MCF 10A (cell line): ENCODE measurements at regions not wholly inside any gene's neighbourhood (a gene's known extent, or its start where the extent isn't known, plus 50 kb on each side); places are given as distances from the start of the nearest gene placed in this dataset.

Experiments used
- BruUV-seq: library from RNA; stranded (reverse); fragments of 400-500 nt; replicated peaks from 2 replicates; lab custom pipeline; 2021; lab: Mats Ljungman, UMichigan
- CTCF ChIA-PET: fragments of 300-600 bp; sonication (Branson Sonifier 250); formaldehyde crosslinking; extraction: SDS; loops from one replicate; lab custom pipeline; 2021; ENCODE audit warnings: antibody characterized with exemption, inconsistent platforms; lab: Yijun Ruan, JAX
- POLR2A ChIA-PET: fragments of 300-600, 350-650 bp; sonication (Branson Sonifier 250); formaldehyde crosslinking; extraction: SDS; loops from one replicate; lab custom pipeline; 2020; ENCODE audit warnings: antibody characterized with exemption, inconsistent platforms; lab: Yijun Ruan, JAX
- DNase-seq: peaks from one replicate; pipeline ENCODE4 v3.0.0-alpha.2; 2018; ENCODE audit not compliant: unreplicated experiment
- H3K27ac Mint-ChIP-seq: one replicate; pipeline ENCODE4 v1.8.0; 2022; ENCODE audit warnings: mild to moderate bottlenecking, low read depth, mixed read lengths; ENCODE audit not compliant: unreplicated experiment
- H3K27me3 Mint-ChIP-seq: one replicate; pipeline ENCODE4 v1.8.0; 2022; ENCODE audit warnings: mixed read lengths; ENCODE audit not compliant: insufficient read depth, unreplicated experiment
- H3K36me3 Mint-ChIP-seq: one replicate; pipeline ENCODE4 v1.8.0; 2022; ENCODE audit warnings: mild to moderate bottlenecking, moderate library complexity, mixed read lengths; ENCODE audit not compliant: insufficient read depth, unreplicated experiment
- H3K4me1 Mint-ChIP-seq: one replicate; pipeline ENCODE4 v1.8.0; 2022; ENCODE audit warnings: mixed read lengths; ENCODE audit not compliant: insufficient read depth, unreplicated experiment
- H3K4me3 Mint-ChIP-seq: one replicate; pipeline ENCODE4 v1.8.0; 2022; ENCODE audit warnings: mild to moderate bottlenecking, moderate library complexity, mixed read lengths; ENCODE audit not compliant: unreplicated experiment
- H3K9me3 Mint-ChIP-seq: one replicate; pipeline ENCODE4 v1.8.0; 2022; ENCODE audit warnings: mixed read lengths; ENCODE audit not compliant: unreplicated experiment
- CTCF ChIP-seq: fragments of 200-600 bp; IDR thresholded peaks from one replicate; pipeline ENCODE4 v1.8.0; 2022; ENCODE audit warnings: antibody characterized with exemption, mild to moderate bottlenecking; ENCODE audit not compliant: unreplicated experiment
- intact Hi-C: fragments of 100-400 bp; cut with micrococcal nuclease; formaldehyde crosslinking; loops from 2 replicates; pipeline ENCODE4 v1.14.1; 2022

DNA sequence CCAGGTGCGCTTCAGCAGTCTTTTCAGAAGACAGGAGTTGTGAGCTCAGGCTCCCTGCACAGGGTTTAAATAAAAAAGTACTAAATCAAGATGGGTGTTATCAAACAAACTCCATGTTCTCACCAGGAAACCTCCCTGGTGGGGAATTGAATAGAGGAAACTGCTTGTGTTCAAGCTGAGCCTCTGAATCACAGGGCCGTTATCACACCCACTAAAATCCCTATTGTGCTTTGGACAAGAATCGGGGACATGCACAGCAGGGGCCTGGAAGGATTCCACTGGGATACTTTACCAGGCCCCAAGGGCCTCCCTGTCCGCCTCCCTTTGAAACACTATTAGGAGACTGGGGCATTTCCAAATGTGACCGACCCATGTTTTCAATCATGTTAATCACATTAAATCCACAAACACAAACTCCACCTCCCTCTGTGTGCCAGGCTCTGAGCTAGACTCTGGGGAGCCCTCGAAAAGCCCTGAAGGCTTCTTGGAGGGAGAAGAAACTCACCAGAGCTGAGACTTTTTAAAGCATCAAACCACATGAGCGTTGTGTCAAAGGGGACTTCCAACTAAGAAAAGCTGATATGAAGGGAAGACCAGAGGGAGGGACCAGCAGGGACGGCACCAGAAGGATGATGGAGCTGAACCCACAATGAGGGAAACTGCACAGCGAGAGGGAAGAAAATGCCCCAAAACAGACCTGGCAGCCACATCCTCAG, 458.7 kb upstream of the ID2 start:
- Mint-ChIP-seq H3K9me3 (peaks cover 7% of the 10 kb centered on the region), H3K27me3 (no peaks in the 10 kb centered on the region), H3K4me3 (no peak overlapping the region), H3K36me3 (peaks cover 4% of the 10 kb centered on the region), H3K27ac (no peak overlapping the region), H3K4me1 (no peaks in the 10 kb centered on the region)
- TF ChIP-seq CTCF, result no peak
- ChIA-PET CTCF (interaction anchor here (0.6 kb wide), 2 partner anchors 485 to 673 kb away, joined by 3 read pairs; no protein-coding TSS in a partner anchor), POLR2A (interaction anchor here (0.6 kb wide), 1 partner anchor 68 kb away, joined by 3 read pairs; no protein-coding TSS in a partner anchor)
- intact Hi-C loops, result no loop called here
- no peak for DNase-seq
- BruUV-seq, result no TSS peak

GRCh38 chr2:8223695-8224346, 458.0 kb upstream of the ID2 start:
- Mint-ChIP-seq H3K27me3 (no peaks in the 10 kb centered on the region), H3K4me1 (no peaks in the 10 kb centered on the region), H3K9me3 (peaks cover under 1% of the 10 kb centered on the region), H3K36me3 (peaks cover 4% of the 10 kb centered on the region), H3K4me3 (no peak overlapping the region), H3K27ac (no peak overlapping the region)
- ChIA-PET CTCF (interaction anchor here (0.6 kb wide), 1 partner anchor 485 kb away, joined by 3 read pairs; no protein-coding TSS in a partner anchor), POLR2A (interaction anchor here (0.6 kb wide), 1 partner anchor 68 kb away, joined by 3 read pairs; no protein-coding TSS in a partner anchor)
- DNase-seq, result no peak
- no TSS peak for BruUV-seq
- intact Hi-C loops, result no loop called here
- no peak for TF ChIP-seq CTCF

DNA sequence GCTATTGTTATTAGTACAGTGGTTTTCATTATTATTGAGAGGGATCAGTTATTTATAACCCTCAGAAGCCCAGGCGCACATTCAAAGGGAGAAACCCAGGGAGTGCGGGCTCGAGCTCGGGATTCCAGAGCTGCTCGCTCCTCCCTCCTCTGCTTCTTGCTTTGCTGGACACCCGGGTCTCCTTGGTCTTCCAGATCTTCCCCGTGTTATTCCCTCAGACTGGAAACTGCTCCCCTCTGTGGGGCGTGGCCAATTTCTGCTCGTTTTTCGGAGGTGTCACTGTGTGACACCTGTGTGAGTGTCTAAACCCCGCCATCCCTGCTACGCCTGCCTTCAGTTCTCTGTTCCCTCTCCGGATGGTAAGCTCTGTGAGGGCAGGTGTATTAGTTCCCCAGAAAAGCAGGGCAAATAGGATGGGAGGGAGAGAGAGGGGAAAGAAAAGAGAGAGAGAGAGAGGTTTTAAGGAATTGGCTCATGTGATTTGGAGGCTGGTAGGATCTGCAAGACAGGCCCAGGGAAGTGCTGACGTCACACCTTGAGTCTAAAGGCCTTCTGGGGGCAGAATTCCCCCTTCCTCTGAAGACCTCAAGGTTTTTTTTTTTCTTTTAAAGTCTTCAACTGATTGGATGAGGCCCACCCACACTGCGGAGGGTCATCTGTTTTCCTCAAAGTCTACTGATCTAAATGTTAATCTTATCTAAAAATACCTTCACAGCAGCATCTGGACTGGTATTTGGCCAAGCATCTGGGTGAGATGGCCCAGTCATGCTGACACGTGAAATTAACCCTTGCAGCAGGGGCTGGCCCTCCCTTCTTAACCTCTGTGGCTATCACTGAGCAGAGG, 457.3 kb upstream of the ID2 start:
- Mint-ChIP-seq H3K4me1 (no peaks in the 10 kb centered on the region), H3K4me3 (no peak overlapping the region), H3K27me3 (no peaks in the 10 kb centered on the region), H3K36me3 (peaks cover 4% of the 10 kb centered on the region), H3K27ac (no peak overlapping the region), H3K9me3 (no peaks in the 10 kb centered on the region)
- CTCF ChIA-PET, result no interaction called here
- TF ChIP-seq CTCF, result no peak
- intact Hi-C loops, result no loop called here
- POLR2A ChIA-PET, result no interaction called here
- no peak for DNase-seq
- no TSS peak for BruUV-seq

- Mint-ChIP-seq H3K27ac (no peak overlapping the region), H3K36me3 (peaks cover 4% of the 10 kb centered on the region), H3K4me1 (no peaks in the 10 kb centered on the region), H3K9me3 (no peaks in the 10 kb centered on the region), H3K4me3 (no peak overlapping the region), H3K27me3 (no peaks in the 10 kb centered on the region)
- ChIA-PET CTCF (no interaction called here), POLR2A (no interaction called here)
- no TSS peak for BruUV-seq
- no peak for TF ChIP-seq CTCF
- DNase-seq, result no peak
- intact Hi-C loops, result no loop called here
Measured at GRCh38 chr2:8225266-8225665, 456.6 kb upstream of the ID2 start.
